H1 (cell line): ENCODE measurements at regions not wholly inside any gene's neighbourhood (a gene's known extent, or its start where the extent isn't known, plus 50 kb on each side); places are given as distances from the start of the nearest gene placed in this dataset.

ENCODE experiments used
- CTCF ChIA-PET: fragments of 300-600 bp; sonication (Branson Sonifier 250); formaldehyde crosslinking; loops from one replicate; lab custom pipeline; 2021; ENCODE audit not compliant: partially characterized antibody; lab: Charles Lee
- POLR2A ChIA-PET: fragments of 300-600 bp; sonication (Branson Sonifier 250); formaldehyde crosslinking; loops from one replicate; lab custom pipeline; 2021; ENCODE audit warnings: inconsistent platforms; ENCODE audit not compliant: partially characterized antibody; lab: Charles Lee
- DNase-seq, 2 experiments: peaks; one replicate each; pipeline versions ENCODE4 v3.0.0 to v3.0.0-alpha.2; 2010 to 2022; ENCODE audit warnings: low spot score in 2 of 2, low read depth in 1 of 2, mixed read lengths in 1 of 2
- FAIRE-seq: peaks from 2 replicates; lab custom pipeline; 2011; peaks lifted over from hg19 to GRCh38; lab: Jason Lieb, UNC
- H2AFZ ChIP-seq: 2 replicates; pipeline ENCODE4 v1.8.1; 2012; ENCODE audit warnings: low read length, inconsistent platforms
- H2AK5ac ChIP-seq: 2 replicates; pipeline ENCODE4 v1.6.1; 2013; ENCODE audit warnings: low read depth, low read length
- H2BK120ac ChIP-seq: replicated peaks from 2 replicates; pipeline ENCODE3; 2013; ENCODE audit warnings: low read depth, low read length, inconsistent platforms
- H2BK12ac ChIP-seq: 2 replicates; pipeline ENCODE4 v1.6.1; 2013; ENCODE audit warnings: low read depth, low read length
- H2BK15ac ChIP-seq: 2 replicates; pipeline ENCODE4 v1.6.1; 2013; ENCODE audit warnings: low read length
- H2BK20ac ChIP-seq: 2 replicates; pipeline ENCODE4 v1.6.1; 2013; ENCODE audit warnings: low read length
- H2BK5ac ChIP-seq: 2 replicates; pipeline ENCODE4 v1.6.1; 2013; ENCODE audit warnings: low read depth, low read length
- H3K14ac ChIP-seq: 2 replicates; pipeline ENCODE4 v1.6.1; 2013; ENCODE audit warnings: inconsistent platforms; ENCODE audit not compliant: insufficient read length
- H3K18ac ChIP-seq: 2 replicates; pipeline ENCODE4 v1.6.1; 2013; ENCODE audit warnings: low read length; ENCODE audit errors: extremely low read depth
- H3K23ac ChIP-seq: 2 replicates; pipeline ENCODE4 v1.6.1; 2013; ENCODE audit warnings: inconsistent platforms; ENCODE audit not compliant: insufficient read length
- H3K23me2 ChIP-seq: 2 replicates; pipeline ENCODE4 v1.6.1; 2013; ENCODE audit warnings: low read depth, low read length
- H3K27ac ChIP-seq: 2 replicates; pipeline ENCODE4 v1.6.1; 2011; ENCODE audit warnings: low read depth, low read length, inconsistent platforms
- H3K27me3 ChIP-seq, 4 experiments: replicated peaks in 1 of 4; 1 replicate in 1 of 4; 2 replicates in 3 of 4; pipeline versions ENCODE4 v1.6.1 to v1.8.1; 2011 to 2013; ENCODE audit warnings: low read length in 3 of 4, mild to moderate bottlenecking in 3 of 4, inconsistent platforms in 2 of 4, mixed read lengths in 2 of 4, moderate library complexity in 1 of 4; ENCODE audit not compliant: control insufficient read depth in 3 of 4, insufficient read depth in 3 of 4; ENCODE audit errors: extremely low read depth in 1 of 4
- H3K36me3 ChIP-seq, 4 experiments: 2 replicates each; pipeline versions ENCODE4 v1.6.1 to v1.8.1; 2011 to 2013; ENCODE audit warnings: mild to moderate bottlenecking in 4 of 4, low read length in 3 of 4, moderate library complexity in 2 of 4, control low read depth in 1 of 4, inconsistent platforms in 1 of 4; ENCODE audit not compliant: insufficient read depth in 4 of 4, control insufficient read depth in 2 of 4
- H3K4ac ChIP-seq: replicated peaks from 2 replicates; pipeline ENCODE3; 2013; ENCODE audit warnings: low read length, low read depth, mixed read lengths, inconsistent platforms; ENCODE audit not compliant: insufficient read length
- H3K4me1 ChIP-seq, 4 experiments: replicated peaks in 1 of 4; 1 replicate in 1 of 4; 2 replicates in 3 of 4; pipeline versions ENCODE4 v1.6.1 to v1.8.1; 2011 to 2013; ENCODE audit warnings: low read length in 3 of 4, inconsistent platforms in 2 of 4, mixed read lengths in 1 of 4; ENCODE audit not compliant: insufficient read depth in 4 of 4, control insufficient read depth in 3 of 4
- H3K4me2 ChIP-seq, 2 experiments: 2 replicates each; pipeline versions ENCODE4 v1.6.1 to v1.8.1; 2011 to 2013; ENCODE audit warnings: low read depth in 2 of 2, low read length in 2 of 2, control low read depth in 1 of 2, inconsistent platforms in 1 of 2, mild to moderate bottlenecking in 1 of 2; ENCODE audit not compliant: insufficient read depth in 1 of 2
- H3K4me3 ChIP-seq, 4 experiments: fragments of 200-600, 300-600 bp in 1 of 4; sonication (generic), shearing (Covaris generic), sonication (Bioruptor Twin) in 1 of 4; 2 replicates each; pipeline versions ENCODE4 v1.5.1 to v1.8.1; 2011 to 2016; ENCODE audit warnings: low read length in 4 of 4, low read depth in 3 of 4, control low read depth in 2 of 4, inconsistent platforms in 2 of 4, mild to moderate bottlenecking in 2 of 4, mixed read lengths in 1 of 4, moderate library complexity in 1 of 4; ENCODE audit not compliant: insufficient read depth in 2 of 4; ENCODE audit errors: extremely low read depth in 1 of 4
- H3K56ac ChIP-seq: replicated peaks from 2 replicates; pipeline ENCODE3; 2013; ENCODE audit warnings: low read depth, mild to moderate bottlenecking, mixed read lengths, low read length, inconsistent platforms; ENCODE audit not compliant: insufficient read length
- H3K79me1 ChIP-seq: 2 replicates; pipeline ENCODE4 v1.6.1; 2013; ENCODE audit warnings: low read depth, low read length, control low read depth
- H3K79me2 ChIP-seq, 2 experiments: 2 replicates each; pipeline versions ENCODE4 v1.6.1 to v1.8.1; 2012 to 2013; ENCODE audit warnings: low read length in 2 of 2, mild to moderate bottlenecking in 2 of 2, inconsistent platforms in 1 of 2; ENCODE audit not compliant: insufficient read depth in 2 of 2, control insufficient read depth in 1 of 2
- H3K9ac ChIP-seq, 4 experiments: replicated peaks in 1 of 4; 1 replicate in 1 of 4; 2 replicates in 3 of 4; pipeline versions ENCODE4 v1.6.1 to v1.8.1; 2011 to 2013; ENCODE audit warnings: low read depth in 3 of 4, low read length in 3 of 4, control low read depth in 2 of 4, mild to moderate bottlenecking in 2 of 4, moderate library complexity in 2 of 4, inconsistent platforms in 1 of 4; ENCODE audit errors: extremely low read depth in 1 of 4
- H3K9me3 ChIP-seq, 2 experiments: 2 replicates each; pipeline versions ENCODE4 v1.6.1 to v1.8.1; 2012 to 2013; ENCODE audit warnings: mild to moderate bottlenecking in 2 of 2, moderate library complexity in 2 of 2, control low read depth in 1 of 2, inconsistent platforms in 1 of 2, low read depth in 1 of 2, low read length in 1 of 2, mixed read lengths in 1 of 2; ENCODE audit not compliant: insufficient read depth in 2 of 2
- H4K20me1 ChIP-seq, 2 experiments: replicated peaks in 1 of 2; 2 replicates each; pipeline versions ENCODE3 to v1.8.1; 2011 to 2013; ENCODE audit warnings: inconsistent platforms in 2 of 2, low read length in 2 of 2, mild to moderate bottlenecking in 1 of 2; ENCODE audit not compliant: insufficient read depth in 2 of 2, control insufficient read depth in 1 of 2
- H4K5ac ChIP-seq: 2 replicates; pipeline ENCODE4 v1.6.1; 2013; ENCODE audit warnings: low read length, low read depth, mixed read lengths, inconsistent platforms; ENCODE audit not compliant: insufficient read length
- H4K8ac ChIP-seq: 2 replicates; pipeline ENCODE4 v1.8.0; 2013; ENCODE audit warnings: mild to moderate bottlenecking, moderate library complexity, low read length, inconsistent platforms; ENCODE audit not compliant: insufficient read depth; ENCODE audit errors: extremely low read depth
- H4K91ac ChIP-seq: replicated peaks from 2 replicates; pipeline ENCODE3; 2013; ENCODE audit warnings: low read length, mixed read lengths, inconsistent platforms; ENCODE audit not compliant: insufficient read length
- BACH1 ChIP-seq: IDR thresholded peaks from 2 replicates; pipeline ENCODE4 v1.6.1; 2012; ENCODE audit warnings: low read length, improper control_type of control experiment
- CBX5 ChIP-seq: fragments of 300-800, 300-1000 bp; sonication (generic); IDR thresholded peaks from 2 replicates; pipeline ENCODE4 v1.7.1; 2016; ENCODE audit warnings: antibody characterized with exemption, low read length, low read depth
- CREB1 ChIP-seq: IDR thresholded peaks from 2 replicates; pipeline ENCODE4 v1.6.1; 2012; ENCODE audit warnings: inconsistent platforms
- PHF8 ChIP-seq: fragments of 200-600 bp; sonication (generic); conservative IDR thresholded peaks from 2 replicates; pipeline ENCODE4 v1.7.1; 2012; ENCODE audit warnings: low read depth, mild to moderate bottlenecking, inconsistent platforms, low read length, moderate library complexity
- POLR2A ChIP-seq, 2 experiments: IDR thresholded peaks; 1 replicate in 1 of 2; 2 replicates in 1 of 2; pipeline ENCODE4 v1.6.1; 2011; ENCODE audit warnings: low read depth in 2 of 2, low read length in 2 of 2, mild to moderate bottlenecking in 2 of 2; ENCODE audit errors: control extremely low read depth in 1 of 2
- RNF2 ChIP-seq: fragments of 200-900, 300-1000 bp; sonication (generic); IDR thresholded peaks from 2 replicates; pipeline ENCODE4 v1.7.1; 2016; ENCODE audit warnings: borderline replicate concordance, low read depth, mild to moderate bottlenecking, antibody characterized with exemption, low read length; ENCODE audit not compliant: poor library complexity, severe bottlenecking; ENCODE audit errors: missing control alignments
- SIX5 ChIP-seq: IDR thresholded peaks from 2 replicates; pipeline ENCODE4 v1.6.1; 2011; ENCODE audit warnings: mild to moderate bottlenecking, low read depth, low read length
- TCF12 ChIP-seq: IDR thresholded peaks from 2 replicates; pipeline ENCODE4 v1.6.1; 2011; ENCODE audit warnings: low read depth, mild to moderate bottlenecking, low read length
- WGBS, 2 experiments: shearing (Covaris generic) in 1 of 2; methylation state at CpG; one replicate each; pipeline versions ENCODE4 v1.1.6 to v1.1.7; 2013 to 2015; ENCODE audit warnings: low lambda C conversion rate in 2 of 2, mixed read lengths in 2 of 2, inconsistent platforms in 1 of 2, low coverage in 1 of 2, missing lambda C conversion rate in 1 of 2; ENCODE audit not compliant: insufficient replicate concordance in 2 of 2, insufficient coverage in 1 of 2, insufficient read length in 1 of 2; ENCODE audit errors: extremely low coverage in 1 of 2, missing lambda C conversion rate in 1 of 2; 5-methylcytosine and 5-hydroxymethylcytosine counted together
- TF ChIP-seq, protein P1 (sequence below): IDR thresholded peaks from 2 replicates; pipeline ENCODE4 v1.6.1; 2011; ENCODE audit warnings: low read depth, mild to moderate bottlenecking, low read length; ENCODE audit not compliant: insufficient read depth
- TF ChIP-seq, protein P2 (sequence below): IDR thresholded peaks from 2 replicates; pipeline ENCODE4 v1.6.1; 2011; ENCODE audit warnings: low read length, improper control_type of control experiment

DNA sequence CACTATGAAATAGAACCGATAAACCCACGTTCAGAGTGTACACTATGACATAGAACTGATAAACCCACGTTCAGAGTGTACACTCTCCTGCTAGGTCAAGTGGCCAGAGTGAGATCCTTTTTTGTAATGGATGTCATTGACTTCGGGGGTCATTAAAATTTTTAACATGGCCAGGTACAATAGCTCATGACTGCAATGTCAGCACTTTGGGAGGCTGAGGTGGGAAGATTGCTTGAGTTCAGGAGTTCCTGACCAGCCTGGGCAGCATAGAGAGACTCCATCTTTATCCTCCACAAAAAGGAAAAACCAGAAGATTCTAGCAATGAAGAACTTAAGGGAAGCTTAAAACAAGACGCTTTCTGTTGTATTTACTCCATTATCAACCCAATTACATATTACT lies 439.7 kb upstream of the FRG1 start:
- FAIRE-seq = no peak
- no peak overlapping the region for H3K27ac ChIP-seq
- 82% methylated on average over 5 of the region's 5 CpGs; no CpG with 5 or more reads in 1 of the 2 experiments for WGBS, 2 experiments
- TF ChIP-seq SIX5 = no peak
- TF ChIP-seq TCF12 = no peak
- TF ChIP-seq CREB1 = no peak
- no peak for TF ChIP-seq BACH1
- no peak for TF ChIP-seq PHF8
- TF ChIP-seq RNF2 = no peak
- TF ChIP-seq, protein P1, sequence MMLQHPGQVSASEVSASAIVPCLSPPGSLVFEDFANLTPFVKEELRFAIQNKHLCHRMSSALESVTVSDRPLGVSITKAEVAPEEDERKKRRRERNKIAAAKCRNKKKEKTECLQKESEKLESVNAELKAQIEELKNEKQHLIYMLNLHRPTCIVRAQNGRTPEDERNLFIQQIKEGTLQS = no peak
- TF ChIP-seq POLR2A (IDR thresholded peaks at IDR 0.05; ENCODE audit: control extremely low read depth in 1 of 2, low read depth in 2 of 2, low read length in 2 of 2) = no peak
- no peak for TF ChIP-seq CBX5
- TF ChIP-seq, protein P2, sequence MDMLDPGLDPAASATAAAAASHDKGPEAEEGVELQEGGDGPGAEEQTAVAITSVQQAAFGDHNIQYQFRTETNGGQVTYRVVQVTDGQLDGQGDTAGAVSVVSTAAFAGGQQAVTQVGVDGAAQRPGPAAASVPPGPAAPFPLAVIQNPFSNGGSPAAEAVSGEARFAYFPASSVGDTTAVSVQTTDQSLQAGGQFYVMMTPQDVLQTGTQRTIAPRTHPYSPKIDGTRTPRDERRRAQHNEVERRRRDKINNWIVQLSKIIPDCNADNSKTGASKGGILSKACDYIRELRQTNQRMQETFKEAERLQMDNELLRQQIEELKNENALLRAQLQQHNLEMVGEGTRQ = no peak

More for the DNA sequence above, 439.7 kb upstream of the FRG1 start:
- H3K9me3 ChIP-seq = no peaks in the 10 kb centered on the region
- no peaks in the 10 kb centered on the region for H3K4me1 ChIP-seq
- H2AK5ac ChIP-seq = no peak overlapping the region
- no peak overlapping the region for H4K5ac ChIP-seq
- H2BK120ac ChIP-seq = no peak overlapping the region
- no peak overlapping the region for H3K4ac ChIP-seq
- H3K14ac ChIP-seq = no peak overlapping the region
- H2AFZ ChIP-seq = no peak overlapping the region
- H4K8ac ChIP-seq = no peak overlapping the region
- H2BK12ac ChIP-seq = no peak overlapping the region
- H3K79me1 ChIP-seq = no peaks in the 10 kb centered on the region
- H3K27me3 ChIP-seq = no peaks in the 10 kb centered on the region
- H3K4me3 ChIP-seq = no peak overlapping the region
- H3K79me2 ChIP-seq = no peaks in the 10 kb centered on the region
- no peak overlapping the region for H2BK15ac ChIP-seq
- H2BK20ac ChIP-seq = no peak overlapping the region
- POLR2A ChIA-PET = no interaction called here
- no peak overlapping the region for H3K23ac ChIP-seq
- H4K91ac ChIP-seq = no peak overlapping the region
- peaks cover 5% of the 10 kb centered on the region for H3K23me2 ChIP-seq
- H3K56ac ChIP-seq = no peak overlapping the region
- H3K18ac ChIP-seq = no peak overlapping the region
- H3K9ac ChIP-seq = no peak overlapping the region
- no peak overlapping the region for H2BK5ac ChIP-seq
- H4K20me1 ChIP-seq = peaks cover 0 to 5% of the 10 kb centered on the region in 2 experiments
- DNase-seq = no peak
- CTCF ChIA-PET = no interaction called here
- H3K36me3 ChIP-seq = no peaks in the 10 kb centered on the region; a peak in 1 of 8 replicates
- no peak overlapping the region for H3K4me2 ChIP-seq
